B cell (primary cell): ENCODE measurements at regions not wholly inside any gene's neighbourhood (a gene's known extent, or its start where the extent isn't known, plus 50 kb on each side); places are given as distances from the start of the nearest gene placed in this dataset.
"Not testable (repeated sequence)": the region's sequence is repeated elsewhere in the genome, so short reads cannot be mapped to it uniquely, and the experiment has no call there.

Source experiments
- ATAC-seq: fragments of 200-7000 bp; cut with Tn5 transposase; one replicate; pipeline ENCODE4 v1.10.0; 2021; ENCODE audit warnings: low read depth, mild to moderate bottlenecking, moderate number of reproducible peaks, moderate library complexity
- CTCF ChIA-PET: fragments of 350-600 bp; sonication (Branson Sonifier 250); formaldehyde crosslinking; loops from one replicate; lab custom pipeline; 2021; ENCODE audit warnings: antibody characterized with exemption, inconsistent platforms; lab: Charles Lee
- POLR2A ChIA-PET: fragments of 350-600 bp; sonication (Branson Sonifier 250); formaldehyde crosslinking; loops from one replicate; lab custom pipeline; 2021; ENCODE audit warnings: antibody characterized with exemption; lab: Charles Lee
- DNase-seq: peaks from one replicate; pipeline ENCODE4 v3.0.0; 2013
- H2AFZ ChIP-seq: 2 replicates; pipeline ENCODE4 v1.6.1; 2012; ENCODE audit warnings: mild to moderate bottlenecking, low read depth, low read length; ENCODE audit not compliant: insufficient read depth, poor library complexity, severe bottlenecking
- H3K27ac ChIP-seq, 2 donors: 1 replicate in 1 of 2; 2 replicates in 1 of 2; pipeline ENCODE4 v1.5.1; 2012 to 2013; ENCODE audit warnings: low read length in 2 of 2, mild to moderate bottlenecking in 2 of 2, moderate library complexity in 1 of 2
- H3K27me3 ChIP-seq, 4 experiments: fragments of 200-600 bp in 1 of 4; sonication (generic) in 1 of 4; replicated peaks in 1 of 4; 1 replicate in 2 of 4; 2 replicates in 2 of 4; pipeline versions ENCODE4 v1.6.1 to v1.7.0; 2013 to 2016; ENCODE audit warnings: low read length in 3 of 4, mild to moderate bottlenecking in 2 of 4, mixed read lengths in 1 of 4, moderate library complexity in 1 of 4; ENCODE audit not compliant: insufficient read depth in 4 of 4, control insufficient read depth in 3 of 4; ENCODE audit errors: control extremely low read depth in 1 of 4
- H3K36me3 ChIP-seq, 2 experiments: replicated peaks in 1 of 2; 1 replicate in 1 of 2; 2 replicates in 1 of 2; pipeline versions ENCODE4 v1.6.1 to v1.7.1; 2013; ENCODE audit warnings: low read length in 1 of 2; ENCODE audit not compliant: insufficient read depth in 2 of 2, control insufficient read depth in 1 of 2; ENCODE audit errors: control extremely low read depth in 1 of 2, extremely low read depth in 1 of 2
- H3K4me1 ChIP-seq, 2 donors: fragments of 200-600 bp in 1 of 2; sonication (generic) in 1 of 2; 1 replicate in 1 of 2; 2 replicates in 1 of 2; pipeline versions ENCODE4 v1.5.1 to v1.6.1; 2013 to 2017; ENCODE audit warnings: low read length in 2 of 2; ENCODE audit not compliant: control insufficient read depth in 2 of 2, insufficient read depth in 2 of 2
- H3K4me2 ChIP-seq: replicated peaks from 2 replicates; pipeline ENCODE3; 2012; ENCODE audit warnings: mild to moderate bottlenecking, low read depth, low read length; ENCODE audit not compliant: poor library complexity, severe bottlenecking
- H3K4me3 ChIP-seq, 5 experiments: fragments of 200-600 bp in 1 of 5; sonication (generic) in 1 of 5; 1 replicate in 3 of 5; 2 replicates in 2 of 5; pipeline versions ENCODE4 v1.5.1 to v1.7.0; 2011 to 2016; ENCODE audit warnings: low read length in 4 of 5, mild to moderate bottlenecking in 4 of 5, low read depth in 2 of 5, control low read depth in 1 of 5, moderate library complexity in 1 of 5; ENCODE audit not compliant: insufficient read depth in 1 of 5; ENCODE audit errors: control extremely low read depth in 1 of 5, extremely low read depth in 1 of 5
- H3K79me2 ChIP-seq: fragments of 200-600 bp; sonication (generic); one replicate; pipeline ENCODE4 v1.6.0; 2016; ENCODE audit warnings: low read length; ENCODE audit not compliant: control insufficient read depth, insufficient read depth
- H3K9ac ChIP-seq: fragments of 200-600 bp; sonication (generic); 2 replicates; pipeline ENCODE4 v1.6.1; 2017; ENCODE audit warnings: mild to moderate bottlenecking, low read length, moderate library complexity
- H3K9me3 ChIP-seq, 3 donors: one replicate each; pipeline versions ENCODE4 v1.6.1 to v1.7.1; 2013; ENCODE audit warnings: low read length in 2 of 3; ENCODE audit not compliant: control insufficient read depth in 2 of 3, insufficient read depth in 1 of 3; ENCODE audit errors: control extremely low read depth in 1 of 3
- H4K20me1 ChIP-seq: 2 replicates; pipeline ENCODE4 v1.6.0; 2012; ENCODE audit warnings: mild to moderate bottlenecking, low read length; ENCODE audit not compliant: insufficient read depth, control insufficient read depth, poor library complexity, severe bottlenecking
- H3K27ac Mint-ChIP-seq: one replicate; pipeline ENCODE4 v1.8.0; 2021; ENCODE audit warnings: mixed read lengths
- H3K27me3 Mint-ChIP-seq: one replicate; pipeline ENCODE4 v1.8.0; 2021; ENCODE audit warnings: mixed read lengths
- H3K4me1 Mint-ChIP-seq: one replicate; pipeline ENCODE4 v1.8.0; 2021; ENCODE audit warnings: mixed read lengths
- H3K4me3 Mint-ChIP-seq: one replicate; pipeline ENCODE4 v1.8.0; 2021; ENCODE audit warnings: mixed read lengths
- H3K9me3 Mint-ChIP-seq: one replicate; pipeline ENCODE4 v1.8.0; 2022; ENCODE audit warnings: mixed read lengths; ENCODE audit not compliant: insufficient read depth
- EZH2 ChIP-seq: IDR thresholded peaks from 2 replicates; pipeline ENCODE4 v1.6.1; 2012; ENCODE audit warnings: borderline replicate concordance, low read depth, mild to moderate bottlenecking, moderate library complexity, low read length; ENCODE audit not compliant: insufficient read depth, poor library complexity, severe bottlenecking
- WGBS: methylation state at CpG from one replicate; pipeline ENCODE4 v1.1.5; 2013; ENCODE audit warnings: missing lambda C conversion rate; ENCODE audit not compliant: insufficient coverage; 5-methylcytosine and 5-hydroxymethylcytosine counted together
- intact Hi-C: fragments of 100-400 bp; cut with micrococcal nuclease; formaldehyde crosslinking; loops from one replicate; pipeline ENCODE4 v1.10.0; 2022
- TF ChIP-seq, protein P1 (sequence below): fragments of 200-600 bp; IDR thresholded peaks from one replicate; pipeline ENCODE4 v1.8.0; 2022; ENCODE audit warnings: antibody characterized with exemption, mild to moderate bottlenecking

DNA sequence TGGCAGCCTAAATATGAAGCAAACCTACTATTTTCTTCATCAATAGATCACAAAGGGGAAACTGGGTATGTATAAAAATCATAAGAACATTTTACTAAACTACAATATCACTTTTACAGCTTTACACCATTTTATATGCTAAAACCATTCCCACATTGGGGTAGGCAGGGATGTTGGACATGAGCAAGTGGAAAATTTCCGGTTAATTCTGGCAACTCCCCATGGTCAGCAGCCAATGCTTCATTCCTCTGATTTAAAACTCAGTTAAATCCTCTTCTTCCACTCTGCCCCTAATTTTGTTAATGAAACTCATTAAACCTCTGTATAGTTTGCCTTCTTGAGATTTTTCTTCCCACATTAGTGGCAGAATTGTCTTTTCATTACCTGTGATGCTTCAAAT, 552.5 kb upstream of the NECTIN3 start:
- Mint-ChIP-seq H3K4me3 (no peak overlapping the region), H3K27me3 (no peaks in the 10 kb centered on the region), H3K9me3 (no peaks in the 10 kb centered on the region), H3K4me1 (no peaks in the 10 kb centered on the region), H3K27ac (no peak overlapping the region)
- no peaks in the 10 kb centered on the region for H3K9me3 ChIP-seq
- POLR2A ChIA-PET = no interaction called here
- TF ChIP-seq, protein P1, sequence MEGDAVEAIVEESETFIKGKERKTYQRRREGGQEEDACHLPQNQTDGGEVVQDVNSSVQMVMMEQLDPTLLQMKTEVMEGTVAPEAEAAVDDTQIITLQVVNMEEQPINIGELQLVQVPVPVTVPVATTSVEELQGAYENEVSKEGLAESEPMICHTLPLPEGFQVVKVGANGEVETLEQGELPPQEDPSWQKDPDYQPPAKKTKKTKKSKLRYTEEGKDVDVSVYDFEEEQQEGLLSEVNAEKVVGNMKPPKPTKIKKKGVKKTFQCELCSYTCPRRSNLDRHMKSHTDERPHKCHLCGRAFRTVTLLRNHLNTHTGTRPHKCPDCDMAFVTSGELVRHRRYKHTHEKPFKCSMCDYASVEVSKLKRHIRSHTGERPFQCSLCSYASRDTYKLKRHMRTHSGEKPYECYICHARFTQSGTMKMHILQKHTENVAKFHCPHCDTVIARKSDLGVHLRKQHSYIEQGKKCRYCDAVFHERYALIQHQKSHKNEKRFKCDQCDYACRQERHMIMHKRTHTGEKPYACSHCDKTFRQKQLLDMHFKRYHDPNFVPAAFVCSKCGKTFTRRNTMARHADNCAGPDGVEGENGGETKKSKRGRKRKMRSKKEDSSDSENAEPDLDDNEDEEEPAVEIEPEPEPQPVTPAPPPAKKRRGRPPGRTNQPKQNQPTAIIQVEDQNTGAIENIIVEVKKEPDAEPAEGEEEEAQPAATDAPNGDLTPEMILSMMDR = no peak
- no peak for TF ChIP-seq EZH2
- no peak for DNase-seq
- intact Hi-C loops = no loop called here
- no peaks in the 10 kb centered on the region for H3K79me2 ChIP-seq
- H3K27me3 ChIP-seq = no peaks in the 10 kb centered on the region
- CTCF ChIA-PET = no interaction called here
- no peak overlapping the region for H3K4me2 ChIP-seq
- no peak overlapping the region for H3K27ac ChIP-seq
- H2AFZ ChIP-seq = no peak overlapping the region
- no peaks in the 10 kb centered on the region for H3K4me1 ChIP-seq
- no CpG with 5 or more reads among the region's 1 CpG for WGBS
- H3K4me3 ChIP-seq = no peak overlapping the region
- H3K9ac ChIP-seq = no peak overlapping the region
- H3K36me3 ChIP-seq = no peaks in the 10 kb centered on the region
- no peaks in the 10 kb centered on the region for H4K20me1 ChIP-seq
- ATAC-seq = no peak

DNA sequence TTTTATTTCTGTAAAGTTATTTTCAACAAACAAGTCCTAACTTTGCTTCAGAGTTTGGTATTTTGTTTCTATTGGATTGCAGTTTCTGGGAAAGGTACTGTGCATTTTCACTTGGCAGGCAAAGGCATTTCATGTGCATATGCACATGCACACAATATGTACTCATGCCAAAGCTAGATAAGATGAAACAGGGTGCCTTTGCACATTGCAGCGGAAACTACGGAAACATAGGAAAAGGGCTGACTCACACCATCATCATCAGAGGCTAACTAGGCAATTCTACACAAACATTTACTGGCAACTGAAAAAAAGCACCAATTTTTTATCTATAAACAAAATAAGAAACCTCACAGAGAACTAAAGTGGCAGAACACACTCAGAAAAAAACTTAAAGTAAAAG, 550.6 kb upstream of the NECTIN3 start:
- H4K20me1 ChIP-seq = no peaks in the 10 kb centered on the region
- H3K27me3 ChIP-seq = no peaks in the 10 kb centered on the region
- no peak overlapping the region for H2AFZ ChIP-seq
- H3K9me3 ChIP-seq = no peaks in the 10 kb centered on the region
- H3K4me2 ChIP-seq = no peak overlapping the region
- Mint-ChIP-seq H3K27me3 (no peaks in the 10 kb centered on the region), H3K9me3 (no peaks in the 10 kb centered on the region), H3K4me3 (no peak overlapping the region), H3K4me1 (no peaks in the 10 kb centered on the region), H3K27ac (no peak overlapping the region)
- TF ChIP-seq EZH2 = no peak
- TF ChIP-seq, protein P1 = no peak
- 92% methylated on average over 2 of the region's 2 CpGs for WGBS
- H3K9ac ChIP-seq = no peak overlapping the region
- no peak overlapping the region for H3K4me3 ChIP-seq
- H3K36me3 ChIP-seq = no peaks in the 10 kb centered on the region
- H3K27ac ChIP-seq = no peak overlapping the region
- H3K4me1 ChIP-seq = no peaks in the 10 kb centered on the region
- ChIA-PET POLR2A (no interaction called here), CTCF (no interaction called here)
- H3K79me2 ChIP-seq = no peaks in the 10 kb centered on the region
- no peak for ATAC-seq
- DNase-seq = no peak
- intact Hi-C loops = no loop called here

DNA sequence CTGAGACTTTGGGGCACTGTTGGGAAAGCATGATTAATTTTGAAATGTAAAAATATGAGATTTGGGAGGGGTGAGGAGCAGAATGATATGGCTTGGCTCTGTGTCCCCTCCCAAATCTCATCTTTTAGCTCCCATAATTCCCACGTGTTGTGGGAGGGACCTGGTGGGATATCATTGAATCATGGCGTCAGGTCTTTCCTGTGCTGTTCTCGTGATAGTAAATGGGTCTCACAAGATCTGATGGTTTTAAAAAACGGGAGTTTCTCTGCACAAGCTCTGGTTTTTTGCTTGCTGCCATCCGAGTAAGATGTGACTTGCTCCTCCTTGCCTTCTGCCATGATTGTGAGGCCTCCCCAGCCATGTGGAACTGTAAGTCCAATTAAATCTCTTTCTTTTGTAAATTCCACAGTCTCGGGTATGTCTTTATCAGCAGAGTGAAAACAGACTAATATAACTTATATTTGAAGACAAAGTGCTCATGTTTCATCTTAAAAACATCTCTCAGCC, 546.0 kb upstream of the NECTIN3 start:
- H2AFZ ChIP-seq, H3K9me3 Mint-ChIP-seq, DNase-seq, H3K4me3 Mint-ChIP-seq, H4K20me1 ChIP-seq, POLR2A ChIA-PET, H3K79me2 ChIP-seq, H3K4me2 ChIP-seq, intact Hi-C loops, H3K27me3 ChIP-seq, H3K9me3 ChIP-seq, H3K4me1 Mint-ChIP-seq, H3K27ac ChIP-seq, H3K4me3 ChIP-seq, ATAC-seq, CTCF ChIA-PET, H3K4me1 ChIP-seq, H3K27ac Mint-ChIP-seq, H3K36me3 ChIP-seq, H3K9ac ChIP-seq, H3K27me3 Mint-ChIP-seq: not testable (repeated sequence)
- WGBS = 68% methylated on average over 5 of the region's 6 CpGs
